ENCODE measurements at regions not wholly inside any gene's neighbourhood (a gene's known extent, or its start where the extent isn't known, plus 50 kb on each side); places are given as distances from the start of the nearest gene placed in this dataset.
A peak's percentile ranks its signal among the peaks of the same experiment; 100 is the strongest.

DNA sequence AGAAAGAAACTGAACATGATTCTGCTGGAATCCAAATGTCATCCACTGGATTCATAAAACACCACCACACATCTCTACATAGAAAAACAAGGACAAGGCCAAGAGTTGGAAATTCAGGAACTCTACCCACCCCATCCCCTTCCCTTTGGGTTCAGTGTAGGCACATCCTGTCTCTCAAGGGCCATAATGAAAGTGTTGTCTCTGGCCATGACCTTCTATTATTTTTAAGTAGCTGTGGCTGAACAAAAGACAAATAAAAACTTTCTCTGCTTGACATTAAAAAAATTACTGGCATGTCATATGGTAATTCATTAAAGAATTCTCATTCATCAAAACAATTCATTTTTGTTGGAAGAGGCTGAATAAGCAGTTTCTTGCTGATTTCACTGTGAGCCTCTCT, 54.9 kb upstream of the ZBTB18 start:
- Histone ChIP-seq H3K9me3 (ENCODE audit: control insufficient read depth, low read length) (no peaks in the 10 kb centered on the region), H3K4me3 (ENCODE audit: low read length) (no peak overlapping the region), H3K4me1 (ENCODE audit: control insufficient read depth, insufficient read depth, low read length) (no peaks in the 10 kb centered on the region), H3K27me3 (ENCODE audit: control insufficient read depth, insufficient read depth) (no peaks in the 10 kb centered on the region), H3K27ac (ENCODE audit: low read length) (no peak overlapping the region)
- ATAC-seq (no peak), DNase-seq (no peak)
- intact Hi-C loops (cut with DNase I) = no loop called here

DNA sequence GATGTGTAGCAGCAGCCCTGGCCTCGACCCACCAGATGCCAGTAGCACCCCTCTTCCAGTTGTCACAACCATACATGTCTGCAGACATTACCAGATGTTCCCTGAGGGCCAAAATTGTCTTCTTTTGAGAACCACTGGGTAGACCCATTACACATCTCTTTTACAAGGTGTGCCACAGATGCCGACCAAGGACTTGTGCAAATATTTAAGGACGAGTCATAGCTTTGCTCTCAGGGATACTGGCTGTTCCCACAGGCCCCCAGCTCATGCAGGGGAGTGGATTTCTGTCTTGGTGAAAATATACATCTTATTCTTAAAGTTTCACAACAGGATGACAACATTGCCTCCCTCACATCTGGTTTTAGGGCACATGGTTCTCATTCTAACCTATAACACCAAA, 59.4 kb upstream of the ZBTB18 start:
- no peak for ATAC-seq
- 72% methylated on average over 3 of the region's 3 CpGs for WGBS

DNA sequence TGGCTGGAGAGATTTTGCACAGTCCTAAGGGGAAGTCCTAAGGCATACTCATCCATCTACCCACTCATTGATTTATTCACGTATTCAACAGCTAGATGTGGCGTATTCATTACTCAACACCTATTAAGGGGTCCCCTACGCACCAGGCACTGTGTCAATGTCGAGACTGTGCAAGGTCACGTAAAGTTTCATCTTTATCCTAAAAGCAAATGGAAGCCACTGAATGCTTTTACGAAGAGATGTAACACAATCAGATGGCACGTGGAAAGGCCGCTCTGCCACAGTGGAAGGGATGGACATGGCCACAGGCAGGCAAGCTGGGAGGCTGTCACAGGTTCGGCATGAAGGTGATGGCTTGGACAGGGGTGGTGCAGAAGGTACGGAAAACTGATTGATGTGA, 66.3 kb upstream of the ZBTB18 start:
- no peaks in the 10 kb centered on the region for H3K4me1 ChIP-seq (ENCODE audit: control insufficient read depth, insufficient read depth, low read length)
- 95% methylated on average over 10 of the region's 10 CpGs for WGBS
- no peaks in the 10 kb centered on the region for H3K27me3 ChIP-seq (ENCODE audit: control insufficient read depth, insufficient read depth)
- no peak overlapping the region for H3K27ac ChIP-seq (ENCODE audit: low read length)
- no peak for DNase-seq
- ATAC-seq = no peak
- intact Hi-C loops (cut with DNase I) = no loop called here
- H3K9me3 ChIP-seq (ENCODE audit: control insufficient read depth, low read length) = no peaks in the 10 kb centered on the region
- no peak overlapping the region for H3K4me3 ChIP-seq (ENCODE audit: low read length)

More for the DNA sequence above, 59.4 kb upstream of the ZBTB18 start:
- intact Hi-C loops (cut with DNase I) = no loop called here
- DNase-seq = no peak
- Histone ChIP-seq H3K4me3 (ENCODE audit: low read length) (no peak overlapping the region), H3K27me3 (ENCODE audit: control insufficient read depth, insufficient read depth) (no peaks in the 10 kb centered on the region), H3K27ac (ENCODE audit: low read length) (no peak overlapping the region), H3K4me1 (ENCODE audit: control insufficient read depth, insufficient read depth, low read length) (no peaks in the 10 kb centered on the region), H3K9me3 (ENCODE audit: control insufficient read depth, low read length) (no peaks in the 10 kb centered on the region)

DNA sequence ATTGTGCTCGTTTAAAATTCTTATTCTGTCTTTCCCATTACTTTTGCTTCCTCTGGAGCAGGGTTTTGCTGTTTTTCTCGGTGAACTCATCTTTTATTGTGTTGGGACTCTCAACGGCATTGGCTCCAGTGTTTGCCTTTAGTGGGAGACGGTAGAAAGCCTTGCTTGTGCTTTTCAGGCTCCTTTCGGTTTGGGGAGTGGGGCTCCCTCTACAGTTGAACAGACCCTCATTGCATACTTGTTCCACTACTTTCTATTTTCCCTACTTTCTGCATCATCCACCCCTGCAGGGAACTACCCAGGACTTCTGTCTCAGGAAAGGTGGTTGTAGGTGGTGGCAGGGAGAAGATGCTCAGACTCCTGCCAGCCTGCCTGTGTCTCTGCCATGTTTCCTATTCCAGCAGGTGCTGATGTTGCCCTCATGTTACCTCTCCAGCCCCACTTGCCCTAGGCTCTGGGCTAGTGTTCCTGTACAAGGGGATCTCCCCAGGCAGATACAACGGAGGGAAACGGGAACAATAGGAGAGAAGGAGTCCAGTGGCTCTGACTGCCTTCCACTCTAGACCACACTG, 68.5 kb upstream of the ZBTB18 start:
- 53% methylated on average over 7 of the region's 7 CpGs for WGBS
- DNase-seq (no peak), ATAC-seq (no peak)
- Histone ChIP-seq H3K4me1 (ENCODE audit: control insufficient read depth, insufficient read depth, low read length) (no peaks in the 10 kb centered on the region), H3K27me3 (ENCODE audit: control insufficient read depth, insufficient read depth) (no peaks in the 10 kb centered on the region), H3K27ac (ENCODE audit: low read length) (no peak overlapping the region), H3K4me3 (ENCODE audit: low read length) (no peak overlapping the region), H3K9me3 (ENCODE audit: control insufficient read depth, low read length) (no peaks in the 10 kb centered on the region)
- intact Hi-C loops (cut with DNase I) = no loop called here

DNA sequence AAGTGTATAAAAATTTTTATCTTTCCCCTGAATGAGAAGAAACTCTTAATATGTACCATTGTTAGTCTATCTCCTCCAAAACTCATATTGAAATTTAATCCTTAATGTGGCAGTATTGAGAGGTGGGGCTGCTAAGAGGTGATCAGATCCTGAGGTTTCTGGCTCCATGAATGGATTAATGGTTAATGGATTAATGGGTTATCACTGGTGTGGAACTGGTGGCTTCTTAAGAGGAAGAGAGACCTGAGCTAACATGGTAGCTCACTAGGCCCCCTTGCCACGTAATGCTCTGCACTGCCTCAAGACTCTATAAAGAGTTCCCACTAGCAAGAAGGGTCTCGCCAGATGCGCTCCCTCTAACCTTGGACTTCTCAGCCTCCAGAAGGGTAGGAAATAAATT, 70.6 kb upstream of the ZBTB18 start:
- 97% methylated on average over 3 of the region's 3 CpGs for WGBS
- Histone ChIP-seq H3K27ac (ENCODE audit: low read length) (no peak overlapping the region), H3K4me1 (ENCODE audit: control insufficient read depth, insufficient read depth, low read length) (no peaks in the 10 kb centered on the region), H3K27me3 (ENCODE audit: control insufficient read depth, insufficient read depth) (no peaks in the 10 kb centered on the region), H3K9me3 (ENCODE audit: control insufficient read depth, low read length) (no peaks in the 10 kb centered on the region), H3K4me3 (ENCODE audit: low read length) (no peak overlapping the region)
- ATAC-seq = no peak
- no peak for DNase-seq
- intact Hi-C loops (cut with DNase I) = no loop called here

DNA sequence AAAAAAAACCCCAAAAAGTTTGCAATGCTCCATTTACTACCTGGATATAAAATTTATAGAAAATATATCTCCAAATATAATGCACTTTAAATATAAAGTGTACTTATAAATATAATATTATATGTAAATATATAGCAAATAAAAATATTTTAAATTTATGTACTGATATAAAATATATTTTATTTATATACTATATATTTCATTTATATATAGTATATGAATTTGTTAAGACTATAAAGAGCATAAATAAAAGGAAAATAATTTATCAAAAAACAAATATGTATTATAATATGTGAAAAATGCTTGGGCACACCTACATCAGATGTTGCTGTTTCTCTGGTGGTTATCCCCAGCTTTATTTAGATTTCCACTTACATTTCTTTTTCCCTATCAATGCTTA, 71.0 kb upstream of the ZBTB18 start:
- H3K4me1 ChIP-seq (ENCODE audit: control insufficient read depth, insufficient read depth, low read length) = no peaks in the 10 kb centered on the region
- H3K27me3 ChIP-seq (ENCODE audit: control insufficient read depth, insufficient read depth) = no peaks in the 10 kb centered on the region
- H3K9me3 ChIP-seq (ENCODE audit: control insufficient read depth, low read length) = no peaks in the 10 kb centered on the region
- H3K27ac ChIP-seq (ENCODE audit: low read length) = no peak overlapping the region
- DNase-seq = no peak
- ATAC-seq = no peak
- intact Hi-C loops (cut with DNase I) = no loop called here
- no peak overlapping the region for H3K4me3 ChIP-seq (ENCODE audit: low read length)

DNA sequence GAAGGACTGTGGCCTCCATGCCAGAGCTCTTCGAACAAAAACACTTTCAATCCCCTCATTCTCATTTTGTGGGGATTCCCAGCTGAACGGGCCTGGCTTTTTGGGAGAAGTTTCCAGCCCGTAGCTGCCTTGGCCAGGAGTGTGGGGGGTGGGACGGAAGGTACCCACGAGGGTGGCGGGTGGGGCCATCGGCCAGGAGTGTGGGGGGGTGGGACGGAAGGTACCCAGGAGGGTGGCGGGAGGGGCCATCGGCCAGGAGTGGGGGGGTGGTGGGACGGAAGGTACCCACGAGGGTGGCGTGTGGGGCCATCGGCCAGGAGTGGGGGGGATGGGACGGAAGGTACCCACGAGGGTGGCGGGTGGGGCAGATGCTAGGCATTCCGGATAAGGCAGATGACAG, 71.7 kb upstream of the ZBTB18 start:
- DNase-seq (peak in 2 of 3 donors; percentile 43 to 74), ATAC-seq (peak in 1 of 2 donors; percentile 45)
- 92% methylated on average over 18 of the region's 18 CpGs for WGBS
- Histone ChIP-seq H3K27ac (ENCODE audit: low read length) (no peak overlapping the region), H3K4me3 (ENCODE audit: low read length) (no peak overlapping the region), H3K9me3 (ENCODE audit: control insufficient read depth, low read length) (no peaks in the 10 kb centered on the region), H3K27me3 (ENCODE audit: control insufficient read depth, insufficient read depth) (no peaks in the 10 kb centered on the region), H3K4me1 (ENCODE audit: control insufficient read depth, insufficient read depth, low read length) (no peaks in the 10 kb centered on the region)
- intact Hi-C loops (cut with DNase I) = no loop called here

DNA sequence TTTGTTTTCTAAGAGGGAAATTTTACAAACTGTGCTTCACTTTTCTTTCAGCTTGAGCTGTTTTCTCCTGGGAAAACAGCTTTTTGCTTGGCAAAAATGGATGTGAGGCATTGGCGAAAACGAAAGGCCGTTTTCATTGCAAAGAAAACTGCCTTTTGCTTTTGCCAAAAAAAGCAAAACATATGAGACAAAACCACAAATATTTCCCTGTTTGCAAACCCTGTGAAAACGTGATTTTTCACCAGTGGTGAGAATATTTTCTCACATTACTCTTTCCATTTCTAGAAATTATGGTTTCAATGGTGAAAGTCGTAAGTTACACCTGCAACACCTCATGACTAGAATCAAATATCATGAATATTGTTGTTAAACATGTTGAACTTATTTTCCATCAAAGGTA, 74.0 kb upstream of the ZBTB18 start:
- ATAC-seq (no peak), DNase-seq (no peak)
- H3K27me3 ChIP-seq (ENCODE audit: control insufficient read depth, insufficient read depth) = no peaks in the 10 kb centered on the region
- no peak overlapping the region for H3K4me3 ChIP-seq (ENCODE audit: low read length)
- H3K27ac ChIP-seq (ENCODE audit: low read length) = no peak overlapping the region
- intact Hi-C loops (cut with DNase I) = no loop called here
- no peaks in the 10 kb centered on the region for H3K4me1 ChIP-seq (ENCODE audit: control insufficient read depth, insufficient read depth, low read length)
- WGBS = 54% methylated on average over 5 of the region's 5 CpGs
- no peaks in the 10 kb centered on the region for H3K9me3 ChIP-seq (ENCODE audit: control insufficient read depth, low read length)

DNA sequence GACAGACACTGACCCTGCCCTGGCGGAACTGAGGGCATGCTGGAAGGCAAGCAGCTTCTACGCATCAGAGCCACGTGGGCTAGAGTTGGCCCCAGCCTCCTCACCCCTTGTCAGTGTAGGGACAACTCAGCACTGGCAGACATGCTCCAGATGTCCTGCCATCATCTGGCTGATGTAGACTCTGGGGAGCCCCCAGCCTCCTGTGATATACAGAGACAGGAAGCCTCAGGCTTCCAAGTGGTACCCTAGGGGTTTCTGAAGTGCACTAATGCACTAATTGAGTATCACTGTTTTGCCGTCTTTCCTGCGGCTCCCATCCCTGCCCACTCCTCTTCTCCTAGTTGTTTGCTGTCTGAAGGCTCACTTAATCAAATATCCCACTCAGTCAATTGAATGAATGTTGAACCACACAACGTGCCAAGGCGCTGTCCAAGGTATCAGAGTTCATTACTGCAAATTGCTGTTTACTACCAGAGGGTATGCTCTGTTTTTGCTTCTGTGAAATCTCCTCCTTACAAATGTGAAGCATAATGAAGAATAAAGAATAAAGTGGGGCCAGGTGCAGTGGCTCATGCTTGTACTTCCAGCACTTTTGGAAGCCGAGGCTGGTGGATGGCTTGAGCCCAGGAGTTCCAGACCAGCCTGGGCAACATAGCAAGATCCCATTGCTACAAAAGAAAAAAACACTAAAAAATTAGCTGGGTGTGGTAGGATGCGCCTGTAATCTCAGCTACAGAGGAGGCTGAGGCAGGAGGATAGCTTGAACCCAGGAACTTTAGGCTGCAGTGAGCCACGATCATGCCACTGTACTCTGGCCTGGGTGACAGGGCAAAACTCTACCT, 76.4 kb upstream of the ZBTB18 start:
- Histone ChIP-seq H3K4me1 (ENCODE audit: control insufficient read depth, insufficient read depth, low read length) (no peaks in the 10 kb centered on the region), H3K27ac (ENCODE audit: low read length) (no peak overlapping the region), H3K27me3 (ENCODE audit: control insufficient read depth, insufficient read depth) (no peaks in the 10 kb centered on the region), H3K9me3 (ENCODE audit: control insufficient read depth, low read length) (no peaks in the 10 kb centered on the region), H3K4me3 (ENCODE audit: low read length) (no peak overlapping the region)
- no peak for ATAC-seq
- no peak for DNase-seq
- WGBS = 65% methylated on average over 10 of the region's 10 CpGs
- intact Hi-C loops (cut with DNase I) = no loop called here

DNA sequence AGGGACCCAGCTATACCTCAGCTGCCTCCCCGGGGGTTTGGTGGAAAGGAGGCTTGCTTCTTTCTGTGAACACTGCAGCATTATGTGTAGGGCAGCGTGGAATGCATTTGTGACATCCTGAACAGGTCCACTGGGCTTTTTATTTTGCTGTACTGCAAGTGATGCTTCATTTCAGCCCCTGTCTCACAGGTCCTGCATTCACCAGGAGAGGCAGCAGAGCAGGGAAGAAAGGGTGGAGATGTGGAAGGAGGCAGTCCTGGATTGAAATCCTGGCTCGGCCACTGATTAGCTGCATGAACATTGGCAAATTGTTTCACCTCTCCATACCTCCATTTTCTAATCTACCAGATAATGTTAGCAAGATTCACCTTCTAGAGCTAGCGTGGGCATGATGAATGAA, 77.9 kb upstream of the ZBTB18 start:
- intact Hi-C loops (cut with DNase I) = no loop called here
- Histone ChIP-seq H3K9me3 (ENCODE audit: control insufficient read depth, low read length) (no peaks in the 10 kb centered on the region), H3K4me1 (ENCODE audit: control insufficient read depth, insufficient read depth, low read length) (no peaks in the 10 kb centered on the region), H3K4me3 (ENCODE audit: low read length) (no peak overlapping the region), H3K27me3 (ENCODE audit: control insufficient read depth, insufficient read depth) (no peaks in the 10 kb centered on the region), H3K27ac (ENCODE audit: low read length) (no peak overlapping the region)
- 73% methylated on average over 4 of the region's 4 CpGs for WGBS
- ATAC-seq (no peak), DNase-seq (no peak)

DNA sequence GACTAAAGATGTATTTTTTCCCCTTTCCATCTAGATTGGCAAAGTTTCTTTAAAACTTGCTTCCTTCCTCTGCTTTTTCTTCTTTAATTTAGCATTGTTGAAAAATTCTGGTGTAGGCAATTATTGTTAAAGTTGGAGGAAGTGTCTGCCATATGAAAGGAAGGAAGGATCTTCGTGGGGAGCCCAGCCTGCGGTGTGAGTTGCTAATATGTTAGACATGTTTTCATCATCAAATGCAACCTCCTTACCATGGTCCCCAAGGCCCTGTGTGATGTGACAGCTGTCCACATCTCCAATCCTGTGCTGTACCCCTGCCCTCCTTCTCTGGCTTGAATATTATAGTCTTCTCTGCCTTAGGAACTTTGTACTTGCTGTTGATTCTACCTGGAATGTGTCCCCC, 81.0 kb upstream of the ZBTB18 start:
- Histone ChIP-seq H3K27me3 (ENCODE audit: control insufficient read depth, insufficient read depth) (no peaks in the 10 kb centered on the region), H3K4me3 (ENCODE audit: low read length) (no peak overlapping the region), H3K27ac (ENCODE audit: low read length) (no peak overlapping the region), H3K9me3 (ENCODE audit: control insufficient read depth, low read length) (no peaks in the 10 kb centered on the region), H3K4me1 (ENCODE audit: control insufficient read depth, insufficient read depth, low read length) (no peaks in the 10 kb centered on the region)
- intact Hi-C loops (cut with DNase I) = no loop called here
- DNase-seq (no peak), ATAC-seq (no peak)
- WGBS = 51% methylated on average over 2 of the region's 2 CpGs

DNA sequence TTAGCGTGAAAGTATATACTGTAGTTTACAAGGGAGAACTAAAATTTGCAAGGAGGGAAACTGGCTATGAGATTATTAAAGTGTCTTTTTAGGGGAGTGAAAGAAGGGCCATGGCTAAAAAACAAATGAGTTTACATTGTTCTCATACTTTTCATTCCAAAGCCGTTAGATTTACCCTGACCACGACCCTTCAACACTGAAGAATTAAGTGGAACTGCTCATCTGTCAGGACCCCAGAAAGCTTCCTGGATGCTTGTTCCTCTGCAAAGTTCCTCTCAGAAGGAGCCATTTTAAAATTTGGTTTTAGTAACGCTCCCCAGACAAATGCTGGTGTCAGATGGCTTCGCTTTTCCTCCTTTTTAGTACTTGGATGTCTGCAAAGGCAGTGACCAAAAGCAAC, 82.7 kb upstream of the ZBTB18 start:
- no peaks in the 10 kb centered on the region for H3K27me3 ChIP-seq (ENCODE audit: control insufficient read depth, insufficient read depth)
- no peak for DNase-seq
- H3K9me3 ChIP-seq (ENCODE audit: control insufficient read depth, low read length) = no peaks in the 10 kb centered on the region
- H3K4me3 ChIP-seq (ENCODE audit: low read length) = no peak overlapping the region
- H3K4me1 ChIP-seq (ENCODE audit: control insufficient read depth, insufficient read depth, low read length) = no peaks in the 10 kb centered on the region
- no peak for ATAC-seq
- no peak overlapping the region for H3K27ac ChIP-seq (ENCODE audit: low read length)
- intact Hi-C loops (cut with DNase I) = no loop called here
- WGBS = 47% methylated on average over 5 of the region's 5 CpGs
